H1 (cell line): ENCODE measurements at regions not wholly inside any gene's neighbourhood (a gene's known extent, or its start where the extent isn't known, plus 50 kb on each side); places are given as distances from the start of the nearest gene placed in this dataset.

Experiments used
- CTCF ChIA-PET: fragments of 300-600 bp; sonication (Branson Sonifier 250); formaldehyde crosslinking; loops from one replicate; lab custom pipeline; 2021; ENCODE audit not compliant: partially characterized antibody; lab: Charles Lee
- POLR2A ChIA-PET: fragments of 300-600 bp; sonication (Branson Sonifier 250); formaldehyde crosslinking; loops from one replicate; lab custom pipeline; 2021; ENCODE audit warnings: inconsistent platforms; ENCODE audit not compliant: partially characterized antibody; lab: Charles Lee
- DNase-seq, 2 experiments: peaks; one replicate each; pipeline versions ENCODE4 v3.0.0 to v3.0.0-alpha.2; 2010 to 2022; ENCODE audit warnings: low spot score in 2 of 2, low read depth in 1 of 2, mixed read lengths in 1 of 2
- FAIRE-seq: peaks from 2 replicates; lab custom pipeline; 2011; peaks lifted over from hg19 to GRCh38; lab: Jason Lieb, UNC
- H2AFZ ChIP-seq: 2 replicates; pipeline ENCODE4 v1.8.1; 2012; ENCODE audit warnings: low read length, inconsistent platforms
- H2AK5ac ChIP-seq: 2 replicates; pipeline ENCODE4 v1.6.1; 2013; ENCODE audit warnings: low read depth, low read length
- H2BK120ac ChIP-seq: replicated peaks from 2 replicates; pipeline ENCODE3; 2013; ENCODE audit warnings: low read depth, low read length, inconsistent platforms
- H2BK12ac ChIP-seq: 2 replicates; pipeline ENCODE4 v1.6.1; 2013; ENCODE audit warnings: low read depth, low read length
- H2BK15ac ChIP-seq: 2 replicates; pipeline ENCODE4 v1.6.1; 2013; ENCODE audit warnings: low read length
- H2BK20ac ChIP-seq: 2 replicates; pipeline ENCODE4 v1.6.1; 2013; ENCODE audit warnings: low read length
- H2BK5ac ChIP-seq: 2 replicates; pipeline ENCODE4 v1.6.1; 2013; ENCODE audit warnings: low read depth, low read length
- H3K14ac ChIP-seq: 2 replicates; pipeline ENCODE4 v1.6.1; 2013; ENCODE audit warnings: inconsistent platforms; ENCODE audit not compliant: insufficient read length
- H3K18ac ChIP-seq: 2 replicates; pipeline ENCODE4 v1.6.1; 2013; ENCODE audit warnings: low read length; ENCODE audit errors: extremely low read depth
- H3K23ac ChIP-seq: 2 replicates; pipeline ENCODE4 v1.6.1; 2013; ENCODE audit warnings: inconsistent platforms; ENCODE audit not compliant: insufficient read length
- H3K23me2 ChIP-seq: 2 replicates; pipeline ENCODE4 v1.6.1; 2013; ENCODE audit warnings: low read depth, low read length
- H3K27ac ChIP-seq: 2 replicates; pipeline ENCODE4 v1.6.1; 2011; ENCODE audit warnings: low read depth, low read length, inconsistent platforms
- H3K27me3 ChIP-seq, 4 experiments: replicated peaks in 1 of 4; 1 replicate in 1 of 4; 2 replicates in 3 of 4; pipeline versions ENCODE4 v1.6.1 to v1.8.1; 2011 to 2013; ENCODE audit warnings: low read length in 3 of 4, mild to moderate bottlenecking in 3 of 4, inconsistent platforms in 2 of 4, mixed read lengths in 2 of 4, moderate library complexity in 1 of 4; ENCODE audit not compliant: control insufficient read depth in 3 of 4, insufficient read depth in 3 of 4; ENCODE audit errors: extremely low read depth in 1 of 4
- H3K36me3 ChIP-seq, 4 experiments: 2 replicates each; pipeline versions ENCODE4 v1.6.1 to v1.8.1; 2011 to 2013; ENCODE audit warnings: mild to moderate bottlenecking in 4 of 4, low read length in 3 of 4, moderate library complexity in 2 of 4, control low read depth in 1 of 4, inconsistent platforms in 1 of 4; ENCODE audit not compliant: insufficient read depth in 4 of 4, control insufficient read depth in 2 of 4
- H3K4ac ChIP-seq: replicated peaks from 2 replicates; pipeline ENCODE3; 2013; ENCODE audit warnings: low read length, low read depth, mixed read lengths, inconsistent platforms; ENCODE audit not compliant: insufficient read length
- H3K4me1 ChIP-seq, 4 experiments: replicated peaks in 1 of 4; 1 replicate in 1 of 4; 2 replicates in 3 of 4; pipeline versions ENCODE4 v1.6.1 to v1.8.1; 2011 to 2013; ENCODE audit warnings: low read length in 3 of 4, inconsistent platforms in 2 of 4, mixed read lengths in 1 of 4; ENCODE audit not compliant: insufficient read depth in 4 of 4, control insufficient read depth in 3 of 4
- H3K4me2 ChIP-seq, 2 experiments: 2 replicates each; pipeline versions ENCODE4 v1.6.1 to v1.8.1; 2011 to 2013; ENCODE audit warnings: low read depth in 2 of 2, low read length in 2 of 2, control low read depth in 1 of 2, inconsistent platforms in 1 of 2, mild to moderate bottlenecking in 1 of 2; ENCODE audit not compliant: insufficient read depth in 1 of 2
- H3K4me3 ChIP-seq, 4 experiments: fragments of 200-600, 300-600 bp in 1 of 4; sonication (generic), shearing (Covaris generic), sonication (Bioruptor Twin) in 1 of 4; 2 replicates each; pipeline versions ENCODE4 v1.5.1 to v1.8.1; 2011 to 2016; ENCODE audit warnings: low read length in 4 of 4, low read depth in 3 of 4, control low read depth in 2 of 4, inconsistent platforms in 2 of 4, mild to moderate bottlenecking in 2 of 4, mixed read lengths in 1 of 4, moderate library complexity in 1 of 4; ENCODE audit not compliant: insufficient read depth in 2 of 4; ENCODE audit errors: extremely low read depth in 1 of 4
- H3K56ac ChIP-seq: replicated peaks from 2 replicates; pipeline ENCODE3; 2013; ENCODE audit warnings: low read depth, mild to moderate bottlenecking, mixed read lengths, low read length, inconsistent platforms; ENCODE audit not compliant: insufficient read length
- H3K79me1 ChIP-seq: 2 replicates; pipeline ENCODE4 v1.6.1; 2013; ENCODE audit warnings: low read depth, low read length, control low read depth
- H3K79me2 ChIP-seq, 2 experiments: 2 replicates each; pipeline versions ENCODE4 v1.6.1 to v1.8.1; 2012 to 2013; ENCODE audit warnings: low read length in 2 of 2, mild to moderate bottlenecking in 2 of 2, inconsistent platforms in 1 of 2; ENCODE audit not compliant: insufficient read depth in 2 of 2, control insufficient read depth in 1 of 2
- H3K9ac ChIP-seq, 4 experiments: replicated peaks in 1 of 4; 1 replicate in 1 of 4; 2 replicates in 3 of 4; pipeline versions ENCODE4 v1.6.1 to v1.8.1; 2011 to 2013; ENCODE audit warnings: low read depth in 3 of 4, low read length in 3 of 4, control low read depth in 2 of 4, mild to moderate bottlenecking in 2 of 4, moderate library complexity in 2 of 4, inconsistent platforms in 1 of 4; ENCODE audit errors: extremely low read depth in 1 of 4
- H3K9me3 ChIP-seq, 2 experiments: 2 replicates each; pipeline versions ENCODE4 v1.6.1 to v1.8.1; 2012 to 2013; ENCODE audit warnings: mild to moderate bottlenecking in 2 of 2, moderate library complexity in 2 of 2, control low read depth in 1 of 2, inconsistent platforms in 1 of 2, low read depth in 1 of 2, low read length in 1 of 2, mixed read lengths in 1 of 2; ENCODE audit not compliant: insufficient read depth in 2 of 2
- H4K20me1 ChIP-seq, 2 experiments: replicated peaks in 1 of 2; 2 replicates each; pipeline versions ENCODE3 to v1.8.1; 2011 to 2013; ENCODE audit warnings: inconsistent platforms in 2 of 2, low read length in 2 of 2, mild to moderate bottlenecking in 1 of 2; ENCODE audit not compliant: insufficient read depth in 2 of 2, control insufficient read depth in 1 of 2
- H4K5ac ChIP-seq: 2 replicates; pipeline ENCODE4 v1.6.1; 2013; ENCODE audit warnings: low read length, low read depth, mixed read lengths, inconsistent platforms; ENCODE audit not compliant: insufficient read length
- H4K8ac ChIP-seq: 2 replicates; pipeline ENCODE4 v1.8.0; 2013; ENCODE audit warnings: mild to moderate bottlenecking, moderate library complexity, low read length, inconsistent platforms; ENCODE audit not compliant: insufficient read depth; ENCODE audit errors: extremely low read depth
- H4K91ac ChIP-seq: replicated peaks from 2 replicates; pipeline ENCODE3; 2013; ENCODE audit warnings: low read length, mixed read lengths, inconsistent platforms; ENCODE audit not compliant: insufficient read length
- CEBPB ChIP-seq: IDR thresholded peaks from 2 replicates; pipeline ENCODE4 v1.6.1; 2012; ENCODE audit warnings: low read depth, low read length
- EGR1 ChIP-seq: IDR thresholded peaks from 2 replicates; pipeline ENCODE4 v1.6.1; 2011; ENCODE audit warnings: low read depth, low read length, borderline replicate concordance
- JUN ChIP-seq: IDR thresholded peaks from 2 replicates; pipeline ENCODE4 v1.6.1; 2011; ENCODE audit warnings: low read depth, mild to moderate bottlenecking, improper control_type of control experiment, low read length
- SUZ12 ChIP-seq: fragments of 200-600 bp; sonication (generic); IDR thresholded peaks from 2 replicates; pipeline ENCODE4 v1.6.1; 2012; ENCODE audit warnings: mild to moderate bottlenecking, inconsistent platforms, low read length, moderate library complexity, mixed read lengths
- USF2 ChIP-seq: IDR thresholded peaks from 2 replicates; pipeline ENCODE4 v1.6.1; 2011; ENCODE audit warnings: low read length, improper control_type of control experiment
- WGBS, 2 experiments: shearing (Covaris generic) in 1 of 2; methylation state at CpG; one replicate each; pipeline versions ENCODE4 v1.1.6 to v1.1.7; 2013 to 2015; ENCODE audit warnings: low lambda C conversion rate in 2 of 2, mixed read lengths in 2 of 2, inconsistent platforms in 1 of 2, low coverage in 1 of 2, missing lambda C conversion rate in 1 of 2; ENCODE audit not compliant: insufficient replicate concordance in 2 of 2, insufficient coverage in 1 of 2, insufficient read length in 1 of 2; ENCODE audit errors: extremely low coverage in 1 of 2, missing lambda C conversion rate in 1 of 2; 5-methylcytosine and 5-hydroxymethylcytosine counted together

GRCh38 chr6:163732479-163732878, 318.0 kb downstream of the QKI start:
- Histone ChIP-seq H4K5ac (no peak overlapping the region), H4K20me1 (no peaks in the 10 kb centered on the region), H2BK12ac (no peak overlapping the region), H2BK5ac (no peak overlapping the region), H3K4ac (no peak overlapping the region), H2BK120ac (no peak overlapping the region), H2AFZ (no peak overlapping the region; the same call in 1 of the 2 replicates), H3K4me1 (no peaks in the 10 kb centered on the region; a peak in 1 of 7 replicates), H3K23me2 (no peaks in the 10 kb centered on the region), H3K23ac (no peak overlapping the region), H3K9ac (no peak overlapping the region), H2AK5ac (no peak overlapping the region), H2BK20ac (no peak overlapping the region), H4K8ac (no peak overlapping the region), H3K79me2 (no peaks in the 10 kb centered on the region), H3K4me2 (no peak overlapping the region), H3K9me3 (no peaks in the 10 kb centered on the region), H3K14ac (no peak overlapping the region)
- TF ChIP-seq CEBPB (no peak), EGR1 (no peak), JUN (no peak), USF2 (no peak), SUZ12 (no peak)
- TF ChIP-seq, all 59 proteins: peak for 0
- no peak overlapping the region for H3K4me3 ChIP-seq
- DNase-seq (no peak), FAIRE-seq (no peak)
- no peaks in the 10 kb centered on the region for H3K79me1 ChIP-seq
- ChIA-PET CTCF (no interaction called here), POLR2A (no interaction called here)
- no peak overlapping the region for H3K56ac ChIP-seq
- no peaks in the 10 kb centered on the region for H3K36me3 ChIP-seq
- WGBS, 2 experiments: 89% methylated on average over 3 of the region's 3 CpGs; no CpG with 5 or more reads in 1 of the 2 experiments
- no peak overlapping the region for H3K27ac ChIP-seq
- no peaks in the 10 kb centered on the region for H3K27me3 ChIP-seq
- H3K18ac ChIP-seq: no peak overlapping the region
- no peak overlapping the region for H4K91ac ChIP-seq
- H2BK15ac ChIP-seq: no peak overlapping the region
